GM12874 (cell line): ENCODE measurements at regions not wholly inside any gene's neighbourhood (a gene's known extent, or its start where the extent isn't known, plus 50 kb on each side); places are given as distances from the start of the nearest gene placed in this dataset.

Experiments used
- TF ChIP-seq, protein P1 (sequence below): IDR thresholded peaks from 2 replicates; pipeline ENCODE4 v1.5.1; 2011; ENCODE audit warnings: low read depth, mild to moderate bottlenecking, control low read depth, low read length, moderate library complexity; ENCODE audit not compliant: insufficient read depth

DNA sequence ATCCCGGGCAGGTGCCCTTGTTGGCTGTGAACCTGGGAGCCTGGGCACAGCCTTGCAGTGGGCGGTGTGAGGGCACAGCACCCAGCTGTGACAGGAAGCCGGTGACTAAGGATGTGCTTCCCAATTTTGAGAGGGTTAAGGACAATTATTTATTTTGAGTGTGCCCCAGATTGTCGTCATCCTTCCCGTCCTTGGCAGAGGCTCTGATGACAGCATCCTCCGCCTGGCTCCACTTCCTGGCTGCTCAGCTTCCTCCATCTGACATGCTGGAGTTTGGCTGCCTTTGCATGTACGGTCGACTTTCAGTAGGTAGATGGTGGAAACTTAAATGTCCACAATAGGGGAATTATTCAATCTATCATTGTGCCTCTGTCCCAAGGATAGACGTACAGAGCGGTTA, 282.4 kb upstream of the EEF2KMT start:
- TF ChIP-seq, protein P1, sequence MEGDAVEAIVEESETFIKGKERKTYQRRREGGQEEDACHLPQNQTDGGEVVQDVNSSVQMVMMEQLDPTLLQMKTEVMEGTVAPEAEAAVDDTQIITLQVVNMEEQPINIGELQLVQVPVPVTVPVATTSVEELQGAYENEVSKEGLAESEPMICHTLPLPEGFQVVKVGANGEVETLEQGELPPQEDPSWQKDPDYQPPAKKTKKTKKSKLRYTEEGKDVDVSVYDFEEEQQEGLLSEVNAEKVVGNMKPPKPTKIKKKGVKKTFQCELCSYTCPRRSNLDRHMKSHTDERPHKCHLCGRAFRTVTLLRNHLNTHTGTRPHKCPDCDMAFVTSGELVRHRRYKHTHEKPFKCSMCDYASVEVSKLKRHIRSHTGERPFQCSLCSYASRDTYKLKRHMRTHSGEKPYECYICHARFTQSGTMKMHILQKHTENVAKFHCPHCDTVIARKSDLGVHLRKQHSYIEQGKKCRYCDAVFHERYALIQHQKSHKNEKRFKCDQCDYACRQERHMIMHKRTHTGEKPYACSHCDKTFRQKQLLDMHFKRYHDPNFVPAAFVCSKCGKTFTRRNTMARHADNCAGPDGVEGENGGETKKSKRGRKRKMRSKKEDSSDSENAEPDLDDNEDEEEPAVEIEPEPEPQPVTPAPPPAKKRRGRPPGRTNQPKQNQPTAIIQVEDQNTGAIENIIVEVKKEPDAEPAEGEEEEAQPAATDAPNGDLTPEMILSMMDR, result no peak

DNA sequence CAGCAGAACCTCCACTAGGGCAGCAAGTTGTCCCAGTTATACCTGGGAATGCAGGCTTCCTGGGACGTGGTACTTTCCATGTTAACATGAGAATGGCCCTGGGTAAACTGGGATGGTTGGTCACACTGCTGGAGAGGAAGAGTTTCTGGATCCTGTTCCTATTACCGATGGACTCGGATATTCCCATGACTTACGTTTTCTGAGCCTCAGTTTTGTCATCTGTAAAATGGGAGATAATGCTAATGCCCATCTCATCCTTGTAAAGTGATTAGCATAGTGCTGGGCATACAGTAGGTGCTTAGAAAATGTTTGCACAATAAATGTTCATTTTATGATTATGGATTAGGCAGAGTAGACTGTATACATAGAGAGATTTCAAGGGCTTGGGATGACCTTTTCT, 280.9 kb upstream of the EEF2KMT start:
- TF ChIP-seq, protein P1, result no peak

DNA sequence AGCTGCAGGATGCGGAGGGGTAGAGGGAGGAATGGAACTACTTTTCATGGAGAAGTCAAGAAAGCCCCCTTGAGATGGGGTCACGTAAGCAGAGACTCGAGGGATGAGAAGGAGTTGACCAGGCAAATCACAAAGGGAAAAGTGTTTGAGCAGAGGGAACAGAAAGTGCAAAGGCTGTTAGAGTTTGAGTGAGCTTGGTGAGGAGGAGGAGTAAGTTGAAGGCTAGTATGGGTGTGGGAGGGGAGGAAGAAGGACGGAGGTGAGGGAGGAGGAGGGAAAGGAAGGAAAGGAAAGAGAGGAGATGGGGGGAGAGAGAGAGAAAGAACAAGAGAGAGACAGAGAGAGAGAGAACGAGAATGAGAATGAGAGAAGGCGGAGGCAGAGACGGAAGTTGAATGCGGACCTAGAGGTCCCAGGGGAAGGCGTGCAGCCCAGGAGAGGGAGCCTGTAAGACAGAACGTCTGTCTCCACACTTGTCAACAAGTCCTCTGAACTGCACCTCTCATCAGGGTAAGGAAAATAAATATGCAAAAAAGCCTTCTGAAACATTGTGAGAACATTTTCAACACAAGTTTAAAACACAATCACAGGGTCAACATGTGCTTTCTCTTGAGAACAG, 279.8 kb upstream of the EEF2KMT start:
- TF ChIP-seq, protein P1, result no peak

DNA sequence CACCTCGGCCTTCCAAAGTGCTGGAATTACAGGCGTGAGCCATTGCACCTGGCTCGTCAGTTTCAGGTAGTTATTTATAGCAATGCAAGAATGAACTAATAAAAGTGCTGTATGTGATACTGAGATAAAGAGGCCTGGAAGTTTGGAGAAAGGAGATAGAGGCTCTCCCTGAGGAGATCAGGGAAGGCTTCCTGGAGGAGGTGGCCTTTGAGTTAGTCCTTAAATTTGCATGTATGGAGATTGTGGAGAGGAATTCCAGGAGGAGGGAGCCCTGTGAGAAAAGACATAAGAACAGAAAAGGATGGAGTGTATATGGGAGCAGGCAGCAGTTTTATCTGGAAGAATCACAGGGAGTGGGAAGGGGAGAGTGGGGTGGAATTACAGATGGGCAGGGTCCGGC, 276.6 kb upstream of the EEF2KMT start:
- TF ChIP-seq, protein P1, result no peak

DNA sequence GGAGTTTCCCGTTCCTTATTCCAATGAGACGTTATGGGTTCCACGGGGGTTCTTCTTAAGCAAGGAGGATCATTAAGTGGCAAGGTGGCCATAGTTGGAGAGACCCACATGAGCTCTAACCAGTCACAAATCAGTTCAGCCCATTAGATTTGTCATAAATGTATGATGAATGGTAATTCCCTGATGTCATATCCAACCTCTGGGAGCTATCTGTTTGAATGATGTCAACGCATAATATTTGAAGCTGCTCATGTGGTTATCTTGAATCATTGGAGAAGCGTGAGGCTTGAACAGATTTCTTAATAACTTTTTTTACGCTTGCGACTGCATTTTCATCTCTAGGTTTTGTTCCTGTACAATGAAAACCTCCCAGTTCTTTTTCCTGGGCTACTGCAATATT, 270.4 kb upstream of the EEF2KMT start:
- TF ChIP-seq, protein P1, result no peak

DNA sequence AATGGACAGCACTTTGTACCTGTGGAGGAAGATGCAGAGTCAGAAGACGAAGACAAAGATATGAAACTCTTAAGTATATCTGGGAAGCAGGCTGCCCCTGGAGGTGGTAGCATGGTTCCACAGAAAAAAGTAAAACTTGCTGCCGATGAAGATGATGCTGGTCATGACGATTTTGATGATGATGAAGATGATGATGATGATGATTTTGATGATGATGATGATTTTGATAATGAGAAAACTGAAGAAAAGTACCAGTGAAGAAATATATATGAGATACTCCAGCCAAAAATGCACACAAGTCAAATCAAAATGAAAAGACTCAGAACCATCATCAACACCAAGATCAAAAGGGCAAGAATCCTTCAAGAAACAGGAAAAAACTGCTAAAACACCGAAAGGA, 268.5 kb upstream of the EEF2KMT start:
- TF ChIP-seq, protein P1, result no peak

DNA sequence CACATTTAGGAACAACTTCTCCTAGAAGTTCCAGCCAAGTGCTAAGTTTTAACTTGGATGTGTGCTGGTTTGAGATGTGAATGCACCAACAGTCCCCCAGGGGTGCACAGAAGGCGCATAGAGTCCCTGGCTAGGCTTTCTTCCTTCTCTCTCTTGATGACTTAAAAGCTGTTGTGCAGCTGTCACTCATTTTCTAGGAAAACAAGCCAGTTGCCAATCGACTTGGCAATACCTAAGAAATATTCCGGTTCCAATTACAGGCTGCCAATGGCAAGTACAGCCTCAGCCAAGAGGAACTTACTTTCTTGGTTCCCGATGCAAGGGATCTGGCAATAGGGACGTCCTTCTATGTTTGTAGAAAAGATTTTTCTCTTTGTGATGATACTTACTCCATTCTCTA, 266.6 kb upstream of the EEF2KMT start:
- TF ChIP-seq, protein P1, result no peak
